ENCODE measurements at regions not wholly inside any gene's neighbourhood (a gene's known extent, or its start where the extent isn't known, plus 50 kb on each side); places are given as distances from the start of the nearest gene placed in this dataset.

DNA sequence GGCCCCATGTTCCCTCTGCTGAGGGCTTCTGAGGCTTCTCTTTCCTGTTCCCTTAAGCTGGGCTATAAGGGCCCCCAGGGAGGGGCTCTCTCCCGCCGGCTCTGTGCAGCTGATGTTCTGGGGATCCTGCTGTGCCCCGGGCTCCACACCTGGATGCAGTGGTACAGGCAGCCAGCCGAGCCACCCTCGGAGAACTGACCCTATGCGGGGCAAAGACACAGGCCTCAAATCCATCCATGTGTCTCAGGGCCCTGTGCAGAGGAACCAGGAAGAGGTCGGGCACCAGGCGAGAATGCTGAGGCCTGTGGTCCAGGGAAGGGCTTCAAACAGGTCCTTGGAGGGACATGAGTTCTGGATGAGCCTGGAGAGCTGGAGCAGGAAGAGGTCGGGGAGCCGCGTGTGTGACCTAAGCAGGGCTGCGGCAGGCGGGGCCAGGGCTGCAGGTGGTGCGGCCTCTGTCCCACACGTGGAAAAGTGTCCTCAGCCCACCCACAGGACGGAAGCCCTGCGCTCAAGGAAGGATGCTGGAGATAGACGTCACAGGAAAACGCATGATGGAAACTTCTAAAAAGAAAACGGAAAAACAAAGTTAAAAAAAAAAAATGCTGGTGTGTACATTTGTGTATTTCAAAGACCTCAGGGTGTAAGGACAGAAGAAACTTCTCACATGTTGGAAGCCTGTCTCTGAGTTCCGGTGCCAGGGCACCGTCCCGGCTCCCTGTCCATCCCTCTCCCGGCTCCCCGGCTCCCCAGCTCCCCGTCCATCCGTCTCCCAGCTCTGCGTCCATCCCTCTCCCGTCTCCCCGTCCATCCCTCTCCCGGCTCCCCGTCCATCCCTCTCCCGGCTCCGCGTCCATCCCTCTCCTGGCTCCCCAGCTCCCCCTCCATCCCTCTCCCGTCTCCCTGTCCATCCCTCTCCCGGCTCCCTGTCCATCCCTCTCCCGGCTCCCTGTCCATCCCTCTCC, 1149.2 kb downstream of the BRD1 start:
- H3K4me3 ChIP-seq (ENCODE audit: low read depth, low read length), result no peak overlapping the region
- TF ChIP-seq, protein P1, sequence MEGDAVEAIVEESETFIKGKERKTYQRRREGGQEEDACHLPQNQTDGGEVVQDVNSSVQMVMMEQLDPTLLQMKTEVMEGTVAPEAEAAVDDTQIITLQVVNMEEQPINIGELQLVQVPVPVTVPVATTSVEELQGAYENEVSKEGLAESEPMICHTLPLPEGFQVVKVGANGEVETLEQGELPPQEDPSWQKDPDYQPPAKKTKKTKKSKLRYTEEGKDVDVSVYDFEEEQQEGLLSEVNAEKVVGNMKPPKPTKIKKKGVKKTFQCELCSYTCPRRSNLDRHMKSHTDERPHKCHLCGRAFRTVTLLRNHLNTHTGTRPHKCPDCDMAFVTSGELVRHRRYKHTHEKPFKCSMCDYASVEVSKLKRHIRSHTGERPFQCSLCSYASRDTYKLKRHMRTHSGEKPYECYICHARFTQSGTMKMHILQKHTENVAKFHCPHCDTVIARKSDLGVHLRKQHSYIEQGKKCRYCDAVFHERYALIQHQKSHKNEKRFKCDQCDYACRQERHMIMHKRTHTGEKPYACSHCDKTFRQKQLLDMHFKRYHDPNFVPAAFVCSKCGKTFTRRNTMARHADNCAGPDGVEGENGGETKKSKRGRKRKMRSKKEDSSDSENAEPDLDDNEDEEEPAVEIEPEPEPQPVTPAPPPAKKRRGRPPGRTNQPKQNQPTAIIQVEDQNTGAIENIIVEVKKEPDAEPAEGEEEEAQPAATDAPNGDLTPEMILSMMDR (IDR thresholded peaks at IDR 0.05; ENCODE audit: borderline replicate concordance, insufficient read depth, low read depth, low read length), result no peak

DNA sequence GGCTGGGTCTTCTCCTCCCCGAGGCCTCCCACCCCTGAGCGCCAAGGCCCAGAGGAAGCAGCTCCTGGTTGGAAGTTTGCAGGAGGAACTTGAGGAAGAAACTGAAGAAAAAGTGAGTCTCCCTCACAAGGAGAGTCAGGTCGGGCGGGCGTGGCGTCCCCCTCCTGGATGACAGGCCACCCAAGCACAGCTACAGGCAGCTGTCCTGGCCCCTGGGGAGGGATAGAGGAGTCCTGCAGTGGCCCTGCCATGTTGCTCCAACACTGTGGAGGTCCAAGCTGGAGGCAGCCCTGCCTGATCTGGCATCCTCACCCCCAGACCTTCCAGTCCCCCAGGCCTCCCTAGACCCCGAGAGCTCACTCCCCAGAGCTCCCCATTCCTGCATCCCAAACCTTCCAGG, 1150.1 kb downstream of the BRD1 start:
- TF ChIP-seq, protein P1 (IDR thresholded peaks at IDR 0.05; ENCODE audit: borderline replicate concordance, insufficient read depth, low read depth, low read length), result no peak
- H3K4me3 ChIP-seq (ENCODE audit: low read depth, low read length), result no peak overlapping the region

DNA sequence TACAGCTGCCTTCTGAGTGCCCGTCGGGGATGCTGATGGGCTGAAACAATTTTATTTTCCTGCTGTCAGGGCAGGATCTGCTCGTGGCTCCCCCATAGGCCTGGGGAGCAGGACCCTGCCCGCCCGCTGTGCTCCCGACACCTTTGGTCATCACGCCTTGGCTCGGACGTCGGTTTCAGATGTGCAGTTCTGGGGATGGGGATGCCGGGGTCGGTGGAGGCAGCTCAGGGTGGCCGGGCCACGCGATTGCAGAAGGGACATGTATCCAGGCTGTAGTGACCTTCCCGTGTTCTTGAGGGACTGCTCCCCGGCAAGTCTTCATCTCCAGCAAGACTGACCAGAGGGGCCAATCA, 1150.5 kb downstream of the BRD1 start:
- no peak overlapping the region for H3K4me3 ChIP-seq (ENCODE audit: low read depth, low read length)
- TF ChIP-seq, protein P1 (IDR thresholded peaks at IDR 0.05; ENCODE audit: borderline replicate concordance, insufficient read depth, low read depth, low read length), result no peak

DNA sequence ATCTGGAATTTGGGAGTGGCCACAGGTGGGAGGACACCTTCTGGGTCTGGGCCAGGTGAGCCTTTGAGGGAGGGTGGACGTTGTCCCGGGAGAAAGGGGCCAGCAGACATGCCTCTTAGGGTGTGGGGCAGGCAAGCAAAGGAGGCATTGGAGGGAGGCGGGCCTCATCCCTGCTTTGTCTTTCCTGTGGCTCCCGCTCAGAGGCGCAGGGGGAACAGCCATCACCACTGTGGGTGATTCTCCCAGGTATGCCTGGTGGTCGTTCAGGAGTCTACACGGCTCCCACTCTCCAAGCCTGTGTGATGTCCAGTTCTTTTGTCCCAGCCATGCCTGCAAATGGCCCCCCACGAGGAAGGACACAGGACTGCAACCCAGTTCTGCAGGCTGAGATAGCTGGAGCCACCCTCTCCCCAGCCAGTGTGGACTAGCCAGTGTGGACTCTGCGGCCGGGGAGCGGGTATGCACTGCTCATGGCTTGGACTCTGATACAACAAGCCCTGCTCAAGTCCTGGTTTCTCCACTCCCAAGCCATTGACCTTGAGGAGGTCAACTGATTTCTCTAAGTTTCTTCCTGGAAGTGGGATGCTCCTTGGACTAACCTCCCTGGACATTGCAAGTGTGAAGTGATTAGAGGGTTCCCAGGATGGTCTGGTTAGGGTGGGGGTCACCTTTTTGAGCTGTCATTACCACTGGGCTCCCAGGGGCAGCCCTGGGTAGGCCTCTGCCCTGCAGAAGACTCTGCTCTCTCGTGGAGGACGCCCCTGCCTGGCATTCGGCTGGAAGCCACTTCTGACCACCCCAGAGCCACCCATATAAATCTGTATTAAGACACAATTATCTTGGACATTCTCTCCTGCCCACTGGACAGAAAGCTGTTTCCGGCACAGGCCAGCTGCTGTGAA, 1151.2 kb downstream of the BRD1 start:
- TF ChIP-seq, protein P1 (IDR thresholded peaks at IDR 0.05; ENCODE audit: borderline replicate concordance, insufficient read depth, low read depth, low read length), result no peak
- H3K4me3 ChIP-seq (ENCODE audit: low read depth, low read length), result no peak overlapping the region

DNA sequence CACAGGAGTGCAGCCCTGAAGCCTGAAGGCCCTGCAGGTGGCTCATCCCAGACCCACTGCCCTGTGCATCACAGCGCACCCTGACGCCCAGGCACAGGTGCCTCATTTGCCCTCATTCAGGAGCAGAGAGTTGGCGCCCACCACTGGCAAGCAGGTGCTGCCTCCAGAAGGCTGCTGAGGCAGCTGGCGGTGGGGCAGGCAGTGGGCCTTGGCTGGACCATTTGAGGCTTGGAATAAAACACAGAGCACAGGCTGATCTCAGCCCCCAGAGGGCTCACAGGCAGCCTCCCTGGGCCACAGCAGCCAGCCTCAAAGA, 1151.9 kb downstream of the BRD1 start:
- TF ChIP-seq, protein P1 (IDR thresholded peaks at IDR 0.05; ENCODE audit: borderline replicate concordance, insufficient read depth, low read depth, low read length), result no peak
- H3K4me3 ChIP-seq (ENCODE audit: low read depth, low read length), result no peak overlapping the region

GRCh38 chr22:48675141-48675829, 1152.4 kb downstream of the BRD1 start:
- H3K4me3 ChIP-seq (ENCODE audit: low read depth, low read length), result no peak overlapping the region
- TF ChIP-seq, protein P1 (IDR thresholded peaks at IDR 0.05; ENCODE audit: borderline replicate concordance, insufficient read depth, low read depth, low read length), result no peak
